ENCODE measurements at regions not wholly inside any gene's neighbourhood (a gene's known extent, or its start where the extent isn't known, plus 50 kb on each side); places are given as distances from the start of the nearest gene placed in this dataset.

- DNase-seq = no peak
Measured at GRCh38 chr6:115717062-115717461, 343.6 kb downstream of the FRK start.

- DNase-seq = no peak
Measured at GRCh38 chr6:115712291-115712961, 348.3 kb downstream of the FRK start.

- DNase-seq = no peak
Measured at GRCh38 chr6:115708850-115709249, 351.8 kb downstream of the FRK start.

GRCh38 chr6:115706981-115707380 is 353.7 kb downstream of the FRK start:
- DNase-seq = no peak

- DNase-seq = no peak
Measured at GRCh38 chr6:115706324-115706723, 354.4 kb downstream of the FRK start.

- no peak for DNase-seq
Measured at GRCh38 chr6:115704028-115704427, 356.7 kb downstream of the FRK start.

- no peak for DNase-seq
Measured at GRCh38 chr6:115691433-115691832, 369.3 kb downstream of the FRK start.

- no peak for DNase-seq
Measured at GRCh38 chr6:115690854-115691253, 369.8 kb downstream of the FRK start.

- no peak for DNase-seq
Measured at GRCh38 chr6:115681978-115682775, 378.5 kb downstream of the FRK start.

- DNase-seq = no peak
Measured at GRCh38 chr6:115680621-115681020, 380.1 kb downstream of the FRK start.

- DNase-seq = no peak
Measured at GRCh38 chr6:115677198-115677597, 383.5 kb downstream of the FRK start.

GRCh38 chr6:115675443-115675842 is 385.2 kb downstream of the FRK start:
- DNase-seq = no peak

- no peak for DNase-seq
Measured at GRCh38 chr6:115668781-115669180, 391.9 kb downstream of the FRK start.

- DNase-seq = no peak
Measured at GRCh38 chr6:115668211-115668610, 392.5 kb downstream of the FRK start.

GRCh38 chr6:115667478-115668026 is 393.1 kb downstream of the FRK start:
- no peak for DNase-seq

- DNase-seq = no peak
Measured at GRCh38 chr6:115666997-115667396, 393.7 kb downstream of the FRK start.

- no peak for DNase-seq
Measured at GRCh38 chr6:115665310-115665709, 395.4 kb downstream of the FRK start.

- no peak for DNase-seq
Measured at GRCh38 chr6:115663681-115664080, 397.0 kb downstream of the FRK start.

GRCh38 chr6:115643762-115644161 is 416.9 kb downstream of the FRK start:
- DNase-seq = no peak

GRCh38 chr6:115634887-115635286 is 425.8 kb downstream of the FRK start:
- no peak for DNase-seq

- no peak for DNase-seq
Measured at GRCh38 chr6:115634131-115634530, 426.6 kb downstream of the FRK start.

GRCh38 chr6:115631028-115631427 is 429.7 kb downstream of the FRK start:
- no peak for DNase-seq

GRCh38 chr6:115630424-115631024 is 430.2 kb downstream of the FRK start:
- no peak for DNase-seq

- DNase-seq = no peak
Measured at GRCh38 chr6:115629415-115629814, 431.3 kb downstream of the FRK start.

Data from suppressor macrophage (primary cell).